Stimulated activated naive CD8-positive, alpha-beta T cell treated with anti-CD3 and anti-CD28 coated beads, Interleukin-15, Interleukin-2, amounts not matched to agents 100 U/mL and 50 U/mL, for 24 hours (primary cell): ENCODE measurements at regions not wholly inside any gene's neighbourhood (a gene's known extent, or its start where the extent isn't known, plus 50 kb on each side); places are given as distances from the start of the nearest gene placed in this dataset.

Experiments
- ATAC-seq: fragments of 150-1000 bp; cut with Tn5 transposase; one replicate; pipeline ENCODE4 v1.10.0; 2021
- DNase-seq: peaks from one replicate; pipeline ENCODE4 v3.0.0; 2021

DNA sequence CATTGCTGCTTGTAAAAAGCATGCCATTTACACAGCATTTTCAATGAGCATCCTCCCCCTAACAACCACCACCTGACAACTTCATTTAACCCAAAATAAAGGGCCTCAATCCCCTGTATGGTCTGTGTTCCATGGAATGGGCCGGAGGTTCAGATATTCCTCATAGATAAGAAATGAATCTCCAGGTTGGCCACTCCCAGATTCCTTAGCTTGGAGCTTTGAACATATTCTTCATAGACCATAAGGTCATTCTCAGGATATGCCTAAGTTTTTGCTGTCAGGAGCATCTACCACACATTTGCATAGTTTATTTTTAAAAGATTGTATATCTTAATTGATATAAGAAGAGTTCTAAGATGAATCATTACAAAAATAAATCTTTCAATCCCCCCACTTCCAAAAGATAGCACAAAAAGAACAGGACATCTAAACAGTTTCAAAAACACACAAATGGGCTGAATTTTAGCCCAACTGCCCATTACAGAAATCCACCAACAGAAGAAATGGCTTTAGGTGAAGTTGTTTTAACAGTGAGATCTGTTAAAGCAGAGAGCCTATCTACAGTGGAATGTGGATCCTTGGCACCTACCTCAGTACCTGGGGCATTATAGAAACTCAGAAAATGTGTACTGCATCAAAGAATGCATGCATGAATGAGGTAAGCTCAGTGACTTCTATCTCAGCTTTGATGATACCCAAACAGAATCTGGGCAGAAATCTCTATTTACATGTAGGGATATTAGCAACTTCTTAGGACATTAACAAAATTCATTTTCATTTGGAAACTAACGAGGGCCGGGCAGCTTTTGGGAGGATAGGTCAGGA is 179.8 kb downstream of the SEC61B start:
- ATAC-seq (no peak), DNase-seq (no peak)

GRCh38 chr9:99403371-99403770 is 181.3 kb downstream of the SEC61B start:
- ATAC-seq (no peak), DNase-seq (no peak)

DNA sequence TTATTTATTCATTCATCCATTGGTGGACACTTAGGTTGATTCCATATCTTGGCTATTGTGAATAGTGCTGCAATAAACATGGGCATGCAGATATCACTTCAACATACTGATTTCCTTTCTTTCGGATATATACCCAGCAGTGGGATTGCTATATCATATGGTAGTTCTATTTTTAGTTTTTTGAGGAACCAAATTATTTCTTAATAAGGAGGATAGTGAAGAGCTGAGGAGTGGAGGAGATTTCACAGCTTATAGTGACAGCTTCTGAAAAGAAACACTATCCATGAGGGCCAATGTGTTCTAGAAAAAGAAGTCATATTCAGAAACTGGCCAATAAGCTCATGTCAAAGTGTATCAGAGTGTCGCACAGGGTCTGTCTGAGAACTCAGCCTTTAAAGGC is 183.3 kb downstream of the SEC61B start:
- ATAC-seq (no peak), DNase-seq (no peak)

DNA sequence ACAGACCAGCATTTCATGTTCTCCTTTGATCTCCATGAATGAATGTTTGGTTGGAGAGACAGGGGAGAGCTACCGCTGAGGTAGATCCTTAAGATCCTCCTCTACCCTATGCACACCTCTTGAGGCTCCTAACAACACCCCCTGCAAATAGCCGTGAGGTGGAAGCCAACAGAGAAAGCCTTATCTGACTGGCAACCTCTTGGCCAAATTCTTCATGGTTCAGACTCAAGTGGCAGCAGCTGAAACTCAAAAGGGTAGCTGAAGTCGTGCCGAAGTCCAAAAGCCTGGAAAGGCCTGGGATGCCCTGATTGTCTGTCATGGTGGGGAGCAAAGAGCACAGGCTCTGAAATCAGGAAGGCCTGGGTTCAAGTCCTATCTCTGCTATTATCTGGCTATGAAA is 184.9 kb downstream of the SEC61B start:
- ATAC-seq (no peak), DNase-seq (no peak)

GRCh38 chr9:99411068-99411467 is 189.0 kb downstream of the SEC61B start:
- ATAC-seq (no peak), DNase-seq (no peak)

- DNase-seq (no peak), ATAC-seq (no peak)
Measured at GRCh38 chr9:99411479-99412115, 189.5 kb downstream of the SEC61B start.

- no peak for DNase-seq
- ATAC-seq: no peak
Measured at GRCh38 chr9:99412606-99413005, 190.5 kb downstream of the SEC61B start.

DNA sequence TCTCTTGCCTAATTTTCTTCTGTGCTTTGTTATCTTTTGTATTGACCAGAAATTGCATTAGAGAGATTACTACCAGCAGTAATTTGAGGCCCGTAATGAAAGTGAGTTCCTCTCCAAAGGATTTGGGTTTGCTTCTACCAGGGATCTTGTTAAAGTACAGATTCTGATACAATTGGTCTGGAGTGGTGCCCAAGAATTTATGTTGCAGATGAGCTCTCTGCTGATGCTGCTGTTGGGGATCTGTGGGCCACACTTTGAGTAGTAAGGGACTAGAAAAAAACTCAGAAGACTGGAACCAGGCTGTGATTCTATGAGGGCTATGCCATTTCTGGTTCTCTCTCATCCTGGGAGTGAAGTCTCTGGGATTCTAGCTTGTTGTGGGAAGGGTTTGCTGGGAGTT is 192.2 kb downstream of the SEC61B start:
- ATAC-seq (no peak), DNase-seq (no peak)

- ATAC-seq: no peak
- no peak for DNase-seq
Measured at GRCh38 chr9:99415606-99416005, 193.5 kb downstream of the SEC61B start.

- ATAC-seq (no peak), DNase-seq (no peak)
Measured at GRCh38 chr9:99416007-99416406, 193.9 kb downstream of the SEC61B start.

DNA sequence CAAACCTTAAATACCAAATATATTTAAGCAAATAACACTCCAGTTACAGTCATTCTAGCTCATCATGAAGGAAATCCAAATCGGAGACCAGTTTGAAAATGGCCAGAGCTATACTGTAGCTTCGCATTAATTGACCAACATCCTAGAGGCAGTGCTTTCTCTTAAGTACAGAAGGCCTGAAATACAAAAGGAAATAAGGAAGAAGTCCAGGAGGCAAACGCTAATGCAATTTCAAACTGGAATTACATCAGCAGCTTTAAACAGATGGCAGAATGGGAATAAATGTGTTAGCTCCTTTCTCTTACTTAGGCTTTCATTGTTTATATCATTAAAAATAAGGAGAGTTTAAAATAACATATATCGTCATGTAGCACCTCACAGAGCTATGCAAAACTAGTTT is 197.0 kb downstream of the SEC61B start:
- DNase-seq (no peak), ATAC-seq (no peak)

GRCh38 chr9:99421369-99421768 is 199.3 kb downstream of the SEC61B start:
- DNase-seq: no peak
- ATAC-seq: no peak

GRCh38 chr9:99425124-99425523 is 203.0 kb downstream of the SEC61B start:
- no peak for ATAC-seq

GRCh38 chr9:99425923-99426842 is 204.1 kb downstream of the SEC61B start:
- DNase-seq (no peak), ATAC-seq (no peak)

More at GRCh38 chr9:99425124-99425523, 203.0 kb downstream of the SEC61B start:
- no peak for DNase-seq

DNA sequence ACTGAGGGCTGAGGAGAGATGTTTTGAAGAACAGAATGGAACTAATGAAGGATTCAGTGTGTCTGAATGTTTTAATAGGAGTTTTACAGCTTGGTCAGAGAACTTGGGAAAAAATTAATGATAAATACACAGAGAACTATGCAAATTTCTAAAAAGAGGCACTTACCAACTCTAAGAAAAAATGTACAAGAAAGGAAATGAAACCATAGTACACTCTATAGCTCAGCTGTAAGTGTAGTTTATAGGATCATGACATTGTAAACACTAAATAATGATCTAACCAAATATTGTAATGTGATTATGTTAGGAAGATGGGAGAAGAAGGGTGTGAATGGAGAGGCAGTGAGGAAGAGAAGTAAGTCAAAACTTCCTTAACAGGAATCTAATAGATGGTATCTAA is 205.2 kb downstream of the SEC61B start:
- DNase-seq (no peak), ATAC-seq (no peak)

GRCh38 chr9:99430301-99430700 is 208.2 kb downstream of the SEC61B start:
- ATAC-seq: no peak

GRCh38 chr9:99431103-99431502 is 209.0 kb downstream of the SEC61B start:
- no peak for DNase-seq
- ATAC-seq: no peak

More at GRCh38 chr9:99430301-99430700, 208.2 kb downstream of the SEC61B start:
- no peak for DNase-seq

- ATAC-seq (no peak), DNase-seq (no peak)
Measured at GRCh38 chr9:99432075-99432474, 210.0 kb downstream of the SEC61B start.

DNA sequence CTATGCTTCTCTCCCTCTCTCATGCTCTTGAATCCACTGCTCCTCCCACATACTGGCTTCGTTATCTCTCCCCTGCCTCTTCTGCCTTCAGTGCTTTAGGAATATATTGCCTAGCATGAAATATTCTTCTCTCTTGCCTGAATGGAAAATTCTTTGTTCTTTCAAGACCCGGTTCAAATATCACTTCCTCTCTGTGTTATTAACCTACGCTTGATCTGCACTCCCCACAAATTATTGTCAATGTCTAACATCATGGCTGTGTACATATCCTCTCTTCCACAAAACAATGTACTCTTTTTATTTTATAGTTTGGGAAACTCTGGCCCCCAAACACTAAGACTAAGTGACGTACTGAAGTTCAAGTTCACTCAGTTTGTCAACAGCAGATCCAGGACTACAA is 211.0 kb downstream of the SEC61B start:
- ATAC-seq (no peak), DNase-seq (no peak)

GRCh38 chr9:99433555-99433954 is 211.5 kb downstream of the SEC61B start:
- ATAC-seq (peak; percentile 99), DNase-seq (peak; percentile 57)

- no peak for ATAC-seq
- DNase-seq: no peak
Measured at GRCh38 chr9:99436616-99437015, 214.5 kb downstream of the SEC61B start.

GRCh38 chr9:99437145-99437544 is 215.1 kb downstream of the SEC61B start:
- no peak for DNase-seq
- no peak for ATAC-seq

DNA sequence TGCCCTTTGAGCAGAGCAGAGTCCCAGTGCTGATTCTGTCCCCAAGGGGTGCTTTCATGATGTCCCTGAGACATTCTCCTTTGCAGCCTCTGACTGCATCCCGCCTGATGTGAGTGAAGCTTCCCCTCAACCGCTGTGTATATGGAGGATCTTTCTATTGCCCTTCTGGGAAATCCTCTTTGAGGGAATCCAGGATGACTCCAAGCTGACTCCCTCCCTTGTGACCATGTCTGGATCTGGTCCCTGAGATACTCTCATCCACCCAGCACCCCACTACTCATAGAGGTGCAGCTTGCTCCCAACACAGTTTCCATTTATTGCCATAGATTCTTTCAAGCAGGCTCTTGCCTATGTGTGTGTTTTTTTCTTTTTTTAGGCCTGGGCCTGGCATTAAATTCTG is 216.5 kb downstream of the SEC61B start:
- DNase-seq (no peak), ATAC-seq (no peak)
